Lower leg skin (tissue), 3 donors: ENCODE measurements at regions not wholly inside any gene's neighbourhood (a gene's known extent, or its start where the extent isn't known, plus 50 kb on each side); places are given as distances from the start of the nearest gene placed in this dataset.

ENCODE experiments used
- CTCF ChIP-seq, 3 donors: fragments of 450-650 bp; IDR thresholded peaks; one replicate each; pipeline ENCODE4 v1.5.1; 2016; ENCODE audit warnings: antibody characterized with exemption in 3 of 3, mild to moderate bottlenecking in 3 of 3, moderate library complexity in 2 of 3
- POLR2A ChIP-seq, 2 donors: fragments of 450-650 bp; IDR thresholded peaks; one replicate each; pipeline ENCODE4 v1.6.1; 2016 to 2017; ENCODE audit warnings: antibody characterized with exemption in 2 of 2, mild to moderate bottlenecking in 1 of 2, moderate library complexity in 1 of 2

- TF ChIP-seq POLR2A (IDR thresholded peaks at IDR 0.05) (no peak), CTCF (IDR thresholded peaks at IDR 0.05) (no peak)
Observed at GRCh38 chr11:45446434-45446833, 160.3 kb upstream of the SYT13 start.
